Middle frontal gyrus (tissue), 1 donor: ENCODE measurements at regions not wholly inside any gene's neighbourhood (a gene's known extent, or its start where the extent isn't known, plus 50 kb on each side); places are given as distances from the start of the nearest gene placed in this dataset.
"Not testable (repeated sequence)": the region's sequence is repeated elsewhere in the genome, so short reads cannot be mapped to it uniquely, and the experiment has no call there.

Experiments used
- DNase-seq: peaks from one replicate; pipeline ENCODE4 v3.0.0-alpha.2; 2015; ENCODE audit warnings: low spot score; ENCODE audit errors: extremely low spot score

- DNase-seq = no peak
Observed at GRCh38 chr18:73147590-73147989, 279.8 kb upstream of the NETO1 start.

- no peak for DNase-seq
Observed at GRCh38 chr18:73144030-73144429, 276.2 kb upstream of the NETO1 start.

- no peak for DNase-seq
Observed at GRCh38 chr18:73136134-73136533, 268.3 kb upstream of the NETO1 start.

- DNase-seq = no peak
Observed at GRCh38 chr18:73124175-73124574, 256.4 kb upstream of the NETO1 start.

- no peak for DNase-seq
Observed at GRCh38 chr18:73121207-73121606, 253.4 kb upstream of the NETO1 start.

GRCh38 chr18:73120626-73121025 lies 252.8 kb upstream of the NETO1 start:
- DNase-seq = no peak

GRCh38 chr18:73119574-73119973 lies 251.8 kb upstream of the NETO1 start:
- DNase-seq = no peak

- no peak for DNase-seq
Observed at GRCh38 chr18:73118121-73118816, 250.5 kb upstream of the NETO1 start.

GRCh38 chr18:73110307-73110706 lies 242.5 kb upstream of the NETO1 start:
- no peak for DNase-seq

- DNase-seq = no peak
Observed at GRCh38 chr18:73101977-73102376, 234.2 kb upstream of the NETO1 start.

GRCh38 chr18:73101491-73101890 lies 233.7 kb upstream of the NETO1 start:
- not testable (repeated sequence) for DNase-seq

GRCh38 chr18:73099759-73100158 lies 232.0 kb upstream of the NETO1 start:
- no peak for DNase-seq

GRCh38 chr18:73093687-73094250 lies 226.0 kb upstream of the NETO1 start:
- no peak for DNase-seq

- no peak for DNase-seq
Observed at GRCh38 chr18:73088445-73088844, 220.7 kb upstream of the NETO1 start.

GRCh38 chr18:73087282-73087977 lies 219.6 kb upstream of the NETO1 start:
- no peak for DNase-seq

GRCh38 chr18:73079920-73080319 lies 212.1 kb upstream of the NETO1 start:
- DNase-seq = no peak

GRCh38 chr18:73060666-73061288 lies 193.0 kb upstream of the NETO1 start:
- DNase-seq = no peak

GRCh38 chr18:73059280-73059679 lies 191.5 kb upstream of the NETO1 start:
- DNase-seq = no peak

GRCh38 chr18:73047688-73048087 lies 179.9 kb upstream of the NETO1 start:
- DNase-seq = no peak

GRCh38 chr18:73045037-73045436 lies 177.2 kb upstream of the NETO1 start:
- no peak for DNase-seq

GRCh38 chr18:73043611-73044010 lies 175.8 kb upstream of the NETO1 start:
- no peak for DNase-seq

GRCh38 chr18:73043211-73043610 lies 175.4 kb upstream of the NETO1 start:
- no peak for DNase-seq
